ENCODE measurements at regions not wholly inside any gene's neighbourhood (a gene's known extent, or its start where the extent isn't known, plus 50 kb on each side); places are given as distances from the start of the nearest gene placed in this dataset.

DNA sequence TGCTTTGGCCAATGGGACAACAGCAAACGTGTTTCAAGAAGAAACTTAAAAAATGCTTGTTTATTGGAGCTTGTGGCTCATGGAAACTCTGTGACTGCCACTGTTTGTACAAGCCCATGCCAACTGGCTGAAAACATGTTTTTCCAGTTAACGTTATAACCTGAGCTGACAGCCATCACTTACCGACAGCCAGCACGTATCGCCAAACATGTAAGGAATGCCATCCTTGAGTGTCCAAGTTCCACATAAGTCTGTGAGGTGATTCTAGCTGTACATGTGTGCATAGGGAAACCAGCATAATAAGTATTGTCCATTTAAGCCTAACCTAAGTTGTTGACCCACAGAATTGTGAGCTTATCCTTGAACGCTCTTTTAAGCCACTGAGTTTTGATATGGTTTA lies 596.9 kb downstream of the TRHDE start:
- H3F3A ChIP-seq (replicated peaks; ENCODE audit: low read depth), result no peaks in the 10 kb centered on the region
- Mint-ChIP-seq H3K27me3 (ENCODE audit: insufficient read depth, low read depth, poor library complexity) (no peaks in the 10 kb centered on the region), H3K4me3 (no peak overlapping the region), H3K36me3 (ENCODE audit: low read depth) (no peaks in the 10 kb centered on the region), H3K4me1 (peaks cover 15% of the 10 kb centered on the region), H3K9me3 (no peaks in the 10 kb centered on the region), H3K27ac (no peak overlapping the region)
- no peak overlapping the region for H3K4me3 ChIP-seq
- no peak overlapping the region for H2AFZ ChIP-seq
- no peaks in the 10 kb centered on the region for H4K20me1 ChIP-seq (replicated peaks; ENCODE audit: insufficient read depth)
- DNase-seq (ENCODE audit: low spot score), result no peak
- H3K9me2 ChIP-seq (ENCODE audit: insufficient read depth), result no peaks in the 10 kb centered on the region
- H3K27me3 ChIP-seq (ENCODE audit: insufficient read depth), result no peaks in the 10 kb centered on the region
- no peaks in the 10 kb centered on the region for H3K36me3 ChIP-seq (ENCODE audit: insufficient read depth)
- no peak for ATAC-seq
- H3K4me2 ChIP-seq, result no peak overlapping the region
- TF ChIP-seq EZH2 (IDR thresholded peaks at IDR 0.05; ENCODE audit: low read depth, unreplicated experiment) (no peak), CTCF (conservative IDR thresholded peaks at IDR 0.05; ENCODE audit: low read depth in 2 of 2) (no peak), ZNF114 (CRISPR knock-in tag; IDR thresholded peaks at IDR 0.05) (no peak), JUNB (IDR thresholded peaks at IDR 0.05; ENCODE audit: unreplicated experiment) (no peak), STAT1 (IDR thresholded peaks at IDR 0.05; ENCODE audit: unreplicated experiment) (no peak), NANOG (IDR thresholded peaks at IDR 0.05; ENCODE audit: borderline replicate concordance) (no peak), ZNF331 (CRISPR knock-in tag; IDR thresholded peaks at IDR 0.05; ENCODE audit: low read depth) (no peak), EZH2phosphoT487 (IDR thresholded peaks at IDR 0.05; ENCODE audit: unreplicated experiment) (no peak), POLR2AphosphoS5 (IDR thresholded peaks at IDR 0.05; ENCODE audit: low read depth) (no peak), ZNF462 (CRISPR knock-in tag; IDR thresholded peaks at IDR 0.05) (no peak), CREB1 (CRISPR knock-in tag; IDR thresholded peaks at IDR 0.05; ENCODE audit: low read depth) (no peak)
- TF ChIP-seq, protein P1, sequence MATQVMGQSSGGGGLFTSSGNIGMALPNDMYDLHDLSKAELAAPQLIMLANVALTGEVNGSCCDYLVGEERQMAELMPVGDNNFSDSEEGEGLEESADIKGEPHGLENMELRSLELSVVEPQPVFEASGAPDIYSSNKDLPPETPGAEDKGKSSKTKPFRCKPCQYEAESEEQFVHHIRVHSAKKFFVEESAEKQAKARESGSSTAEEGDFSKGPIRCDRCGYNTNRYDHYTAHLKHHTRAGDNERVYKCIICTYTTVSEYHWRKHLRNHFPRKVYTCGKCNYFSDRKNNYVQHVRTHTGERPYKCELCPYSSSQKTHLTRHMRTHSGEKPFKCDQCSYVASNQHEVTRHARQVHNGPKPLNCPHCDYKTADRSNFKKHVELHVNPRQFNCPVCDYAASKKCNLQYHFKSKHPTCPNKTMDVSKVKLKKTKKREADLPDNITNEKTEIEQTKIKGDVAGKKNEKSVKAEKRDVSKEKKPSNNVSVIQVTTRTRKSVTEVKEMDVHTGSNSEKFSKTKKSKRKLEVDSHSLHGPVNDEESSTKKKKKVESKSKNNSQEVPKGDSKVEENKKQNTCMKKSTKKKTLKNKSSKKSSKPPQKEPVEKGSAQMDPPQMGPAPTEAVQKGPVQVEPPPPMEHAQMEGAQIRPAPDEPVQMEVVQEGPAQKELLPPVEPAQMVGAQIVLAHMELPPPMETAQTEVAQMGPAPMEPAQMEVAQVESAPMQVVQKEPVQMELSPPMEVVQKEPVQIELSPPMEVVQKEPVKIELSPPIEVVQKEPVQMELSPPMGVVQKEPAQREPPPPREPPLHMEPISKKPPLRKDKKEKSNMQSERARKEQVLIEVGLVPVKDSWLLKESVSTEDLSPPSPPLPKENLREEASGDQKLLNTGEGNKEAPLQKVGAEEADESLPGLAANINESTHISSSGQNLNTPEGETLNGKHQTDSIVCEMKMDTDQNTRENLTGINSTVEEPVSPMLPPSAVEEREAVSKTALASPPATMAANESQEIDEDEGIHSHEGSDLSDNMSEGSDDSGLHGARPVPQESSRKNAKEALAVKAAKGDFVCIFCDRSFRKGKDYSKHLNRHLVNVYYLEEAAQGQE (IDR thresholded peaks at IDR 0.05; ENCODE audit: unreplicated experiment), result no peak
- TF ChIP-seq, protein P2, sequence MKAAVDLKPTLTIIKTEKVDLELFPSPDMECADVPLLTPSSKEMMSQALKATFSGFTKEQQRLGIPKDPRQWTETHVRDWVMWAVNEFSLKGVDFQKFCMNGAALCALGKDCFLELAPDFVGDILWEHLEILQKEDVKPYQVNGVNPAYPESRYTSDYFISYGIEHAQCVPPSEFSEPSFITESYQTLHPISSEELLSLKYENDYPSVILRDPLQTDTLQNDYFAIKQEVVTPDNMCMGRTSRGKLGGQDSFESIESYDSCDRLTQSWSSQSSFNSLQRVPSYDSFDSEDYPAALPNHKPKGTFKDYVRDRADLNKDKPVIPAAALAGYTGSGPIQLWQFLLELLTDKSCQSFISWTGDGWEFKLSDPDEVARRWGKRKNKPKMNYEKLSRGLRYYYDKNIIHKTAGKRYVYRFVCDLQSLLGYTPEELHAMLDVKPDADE (IDR thresholded peaks at IDR 0.05), result no peak
- no peaks in the 10 kb centered on the region for H3K79me2 ChIP-seq (replicated peaks; ENCODE audit: insufficient read depth)
- no peak overlapping the region for H3K27ac ChIP-seq (ENCODE audit: low read depth)
- peaks cover 18% of the 10 kb centered on the region for H3K4me1 ChIP-seq (ENCODE audit: insufficient read depth)

Measured in GM23338 (cell line).